ENCODE measurements at regions not wholly inside any gene's neighbourhood (a gene's known extent, or its start where the extent isn't known, plus 50 kb on each side); places are given as distances from the start of the nearest gene placed in this dataset.
"Not testable (repeated sequence)": the region's sequence is repeated elsewhere in the genome, so short reads cannot be mapped to it uniquely, and the experiment has no call there.

DNA sequence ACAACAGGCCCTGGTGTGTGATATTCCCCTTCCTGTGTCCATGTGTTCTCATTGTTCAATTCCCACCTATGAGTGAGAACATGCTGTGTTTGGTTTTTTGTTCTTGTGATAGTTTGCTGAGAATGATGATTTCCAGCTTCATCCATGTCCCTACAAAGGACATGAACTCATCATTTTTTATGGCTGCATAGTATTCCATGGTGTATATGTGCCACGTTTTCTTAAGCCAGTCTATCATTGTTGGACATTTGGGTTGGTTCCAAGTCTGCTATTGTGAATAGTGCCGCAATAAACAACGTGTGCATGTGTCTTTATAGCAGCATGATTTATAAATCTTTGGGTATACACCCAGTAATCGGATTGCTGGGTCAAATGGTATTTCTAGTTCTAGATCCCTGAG, 72.6 kb upstream of the NHSL2 start:
- TF ChIP-seq, protein P1, sequence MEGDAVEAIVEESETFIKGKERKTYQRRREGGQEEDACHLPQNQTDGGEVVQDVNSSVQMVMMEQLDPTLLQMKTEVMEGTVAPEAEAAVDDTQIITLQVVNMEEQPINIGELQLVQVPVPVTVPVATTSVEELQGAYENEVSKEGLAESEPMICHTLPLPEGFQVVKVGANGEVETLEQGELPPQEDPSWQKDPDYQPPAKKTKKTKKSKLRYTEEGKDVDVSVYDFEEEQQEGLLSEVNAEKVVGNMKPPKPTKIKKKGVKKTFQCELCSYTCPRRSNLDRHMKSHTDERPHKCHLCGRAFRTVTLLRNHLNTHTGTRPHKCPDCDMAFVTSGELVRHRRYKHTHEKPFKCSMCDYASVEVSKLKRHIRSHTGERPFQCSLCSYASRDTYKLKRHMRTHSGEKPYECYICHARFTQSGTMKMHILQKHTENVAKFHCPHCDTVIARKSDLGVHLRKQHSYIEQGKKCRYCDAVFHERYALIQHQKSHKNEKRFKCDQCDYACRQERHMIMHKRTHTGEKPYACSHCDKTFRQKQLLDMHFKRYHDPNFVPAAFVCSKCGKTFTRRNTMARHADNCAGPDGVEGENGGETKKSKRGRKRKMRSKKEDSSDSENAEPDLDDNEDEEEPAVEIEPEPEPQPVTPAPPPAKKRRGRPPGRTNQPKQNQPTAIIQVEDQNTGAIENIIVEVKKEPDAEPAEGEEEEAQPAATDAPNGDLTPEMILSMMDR (IDR thresholded peaks at IDR 0.05) = not testable (repeated sequence)
- not testable (repeated sequence) for TF ChIP-seq POLR2AphosphoS5 (IDR thresholded peaks at IDR 0.05; ENCODE audit: low read depth, low read length)
